Astrocyte (in vitro differentiated cells and primary cell): ENCODE measurements at regions not wholly inside any gene's neighbourhood (a gene's known extent, or its start where the extent isn't known, plus 50 kb on each side); places are given as distances from the start of the nearest gene placed in this dataset.

Source experiments
- EZH2 ChIP-seq: IDR thresholded peaks from 2 replicates; pipeline ENCODE4 v1.6.1; 2012; ENCODE audit warnings: mild to moderate bottlenecking, low read length, inconsistent platforms; ENCODE audit not compliant: insufficient read depth
- TF ChIP-seq, protein P1 (sequence below): IDR thresholded peaks from 2 replicates; pipeline ENCODE4 v1.5.1; 2011; ENCODE audit warnings: low read depth, mild to moderate bottlenecking, inconsistent platforms, low read length, moderate library complexity; ENCODE audit not compliant: insufficient read depth

- TF ChIP-seq, protein P1, sequence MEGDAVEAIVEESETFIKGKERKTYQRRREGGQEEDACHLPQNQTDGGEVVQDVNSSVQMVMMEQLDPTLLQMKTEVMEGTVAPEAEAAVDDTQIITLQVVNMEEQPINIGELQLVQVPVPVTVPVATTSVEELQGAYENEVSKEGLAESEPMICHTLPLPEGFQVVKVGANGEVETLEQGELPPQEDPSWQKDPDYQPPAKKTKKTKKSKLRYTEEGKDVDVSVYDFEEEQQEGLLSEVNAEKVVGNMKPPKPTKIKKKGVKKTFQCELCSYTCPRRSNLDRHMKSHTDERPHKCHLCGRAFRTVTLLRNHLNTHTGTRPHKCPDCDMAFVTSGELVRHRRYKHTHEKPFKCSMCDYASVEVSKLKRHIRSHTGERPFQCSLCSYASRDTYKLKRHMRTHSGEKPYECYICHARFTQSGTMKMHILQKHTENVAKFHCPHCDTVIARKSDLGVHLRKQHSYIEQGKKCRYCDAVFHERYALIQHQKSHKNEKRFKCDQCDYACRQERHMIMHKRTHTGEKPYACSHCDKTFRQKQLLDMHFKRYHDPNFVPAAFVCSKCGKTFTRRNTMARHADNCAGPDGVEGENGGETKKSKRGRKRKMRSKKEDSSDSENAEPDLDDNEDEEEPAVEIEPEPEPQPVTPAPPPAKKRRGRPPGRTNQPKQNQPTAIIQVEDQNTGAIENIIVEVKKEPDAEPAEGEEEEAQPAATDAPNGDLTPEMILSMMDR, result no peak
- TF ChIP-seq EZH2, result no peak
Observed at GRCh38 chr3:177646749-177647148, 449.5 kb upstream of the TBL1XR1 start.
